Liver (tissue), 8 donors: ENCODE measurements at regions not wholly inside any gene's neighbourhood (a gene's known extent, or its start where the extent isn't known, plus 50 kb on each side); places are given as distances from the start of the nearest gene placed in this dataset.

Experiments
- DNase-seq: peaks from one replicate; pipeline ENCODE4 v3.0.0-alpha.2; 2017; ENCODE audit warnings: low spot score
- H3K27ac ChIP-seq, 2 donors: one replicate each; pipeline ENCODE4 v1.7.0; 2013; ENCODE audit warnings: inconsistent platforms in 2 of 2, low read length in 2 of 2, control low read depth in 1 of 2, low read depth in 1 of 2, mild to moderate bottlenecking in 1 of 2
- H3K27me3 ChIP-seq, 4 donors: one replicate each; pipeline versions ENCODE4 v1.6.1 to v1.7.0; 2013; ENCODE audit warnings: low read length in 3 of 4, inconsistent platforms in 1 of 4, mild to moderate bottlenecking in 1 of 4, moderate library complexity in 1 of 4; ENCODE audit not compliant: control insufficient read depth in 4 of 4, insufficient read depth in 4 of 4
- H3K36me3 ChIP-seq, 4 donors: one replicate each; pipeline versions ENCODE4 v1.6.1 to v1.7.0; 2013; ENCODE audit warnings: low read length in 3 of 4, mild to moderate bottlenecking in 3 of 4, low read depth in 1 of 4, moderate library complexity in 1 of 4; ENCODE audit not compliant: control insufficient read depth in 4 of 4, insufficient read depth in 3 of 4
- H3K4me1 ChIP-seq, 4 donors: one replicate each; pipeline versions ENCODE4 v1.6.1 to v1.7.0; 2013; ENCODE audit warnings: low read length in 3 of 4, mild to moderate bottlenecking in 3 of 4, moderate library complexity in 1 of 4; ENCODE audit not compliant: control insufficient read depth in 4 of 4, insufficient read depth in 4 of 4
- H3K4me3 ChIP-seq, 3 donors: one replicate each; pipeline versions ENCODE4 v1.6.1 to v1.7.0; 2013; ENCODE audit warnings: low read length in 3 of 3, control low read depth in 1 of 3, low read depth in 1 of 3, mild to moderate bottlenecking in 1 of 3
- H3K9ac ChIP-seq, 2 donors: one replicate each; pipeline ENCODE4 v1.7.0; 2013; ENCODE audit warnings: low read length in 2 of 2, mild to moderate bottlenecking in 2 of 2, moderate library complexity in 2 of 2, control low read depth in 1 of 2, low read depth in 1 of 2
- H3K9me3 ChIP-seq, 4 donors: one replicate each; pipeline versions ENCODE4 v1.6.1 to v1.7.0; 2013; ENCODE audit warnings: low read length in 3 of 4; ENCODE audit not compliant: control insufficient read depth in 4 of 4
- ATF3 ChIP-seq: IDR thresholded peaks from 2 replicates; pipeline ENCODE4 v1.6.1; 2016; ENCODE audit warnings: antibody characterized with exemption
- CTCF ChIP-seq: fragments of 150-350 bp; IDR thresholded peaks from 2 replicates; pipeline ENCODE4 v1.5.1; 2017; ENCODE audit warnings: improper control_type of control experiment, low read depth, low read length; ENCODE audit not compliant: missing input control
- EGR1 ChIP-seq, 2 donors: IDR thresholded peaks; 2 replicates each; pipeline ENCODE4 v1.6.1; 2016 to 2018; ENCODE audit warnings: antibody characterized with exemption in 2 of 2, low read depth in 2 of 2
- FOXA1 ChIP-seq: IDR thresholded peaks from 2 replicates; pipeline ENCODE4 v1.6.1; 2016; ENCODE audit warnings: antibody characterized with exemption
- FOXA2 ChIP-seq: IDR thresholded peaks from 2 replicates; pipeline ENCODE4 v1.6.1; 2016; ENCODE audit warnings: antibody characterized with exemption
- GABPA ChIP-seq, 2 donors: IDR thresholded peaks in 1 of 2; conservative IDR thresholded peaks in 1 of 2; 2 replicates each; pipeline ENCODE4 v1.6.1; 2016; ENCODE audit warnings: antibody characterized with exemption in 2 of 2, mild to moderate bottlenecking in 1 of 2, moderate library complexity in 1 of 2
- HNF4A ChIP-seq, 2 donors: conservative IDR thresholded peaks; 2 replicates each; pipeline ENCODE4 v1.6.1; 2016; ENCODE audit warnings: antibody characterized with exemption in 2 of 2, mild to moderate bottlenecking in 2 of 2
- HNF4G ChIP-seq: IDR thresholded peaks from 2 replicates; pipeline ENCODE4 v1.6.1; 2016; ENCODE audit warnings: antibody characterized with exemption
- JUND ChIP-seq, 2 donors: IDR thresholded peaks; 2 replicates each; pipeline ENCODE4 v1.6.1; 2016; ENCODE audit warnings: antibody characterized with exemption in 2 of 2
- MAX ChIP-seq: IDR thresholded peaks from 2 replicates; pipeline ENCODE4 v1.6.1; 2016; ENCODE audit warnings: antibody characterized with exemption
- NR2F2 ChIP-seq: IDR thresholded peaks from 2 replicates; pipeline ENCODE4 v1.6.1; 2016; ENCODE audit warnings: antibody characterized with exemption
- RAD21 ChIP-seq, 2 donors: IDR thresholded peaks; 2 replicates each; pipeline ENCODE4 v1.6.1; 2016; ENCODE audit warnings: antibody characterized with exemption in 2 of 2, mild to moderate bottlenecking in 2 of 2
- REST ChIP-seq: IDR thresholded peaks from 2 replicates; pipeline ENCODE4 v1.6.1; 2016; ENCODE audit warnings: antibody characterized with exemption, mild to moderate bottlenecking
- RXRA ChIP-seq, 2 donors: IDR thresholded peaks; 2 replicates each; pipeline ENCODE4 v1.6.1; 2017 to 2018; ENCODE audit warnings: antibody characterized with exemption in 2 of 2, mild to moderate bottlenecking in 1 of 2
- SP1 ChIP-seq: IDR thresholded peaks from 2 replicates; pipeline ENCODE4 v1.6.1; 2018; ENCODE audit warnings: antibody characterized with exemption, mild to moderate bottlenecking
- TAF1 ChIP-seq: conservative IDR thresholded peaks from 2 replicates; pipeline ENCODE4 v1.6.1; 2016; ENCODE audit warnings: antibody characterized with exemption, mild to moderate bottlenecking
- YY1 ChIP-seq: IDR thresholded peaks from 2 replicates; pipeline ENCODE4 v1.6.1; 2016; ENCODE audit warnings: antibody characterized with exemption, mild to moderate bottlenecking
- ZBTB33 ChIP-seq: IDR thresholded peaks from 2 replicates; pipeline ENCODE4 v1.6.1; 2016; ENCODE audit warnings: antibody characterized with exemption
- WGBS: extraction: QIAGEN DNeasy Blood & Tissue Kit; methylation state at CpG from one replicate; pipeline ENCODE4 v1.1.7; 2013; 5-methylcytosine and 5-hydroxymethylcytosine counted together
- donor health status: healthy.
- donor health status: healthy.
- donor health status: healthy.
- donor health status: healthy.
- donor health status: healthy.

GRCh38 chr3:65284961-65285360 is 597.2 kb upstream of the ADAMTS9 start (continued):
- TF ChIP-seq REST: no peak

- H3K9me3 ChIP-seq: peaks cover 0 to 2% (median 0%) of the 10 kb centered on the region in 4 donors
- no peak for TF ChIP-seq SP1
- no peak for TF ChIP-seq CTCF
- TF ChIP-seq HNF4A (conservative IDR thresholded peaks at IDR 0.05): no peak
- no peak for TF ChIP-seq GABPA (IDR thresholded peaks at IDR 0.05 in 1 of 2, conservative IDR thresholded peaks at IDR 0.05 in 1 of 2)
- no peak for TF ChIP-seq ATF3
- TF ChIP-seq FOXA2: no peak
- TF ChIP-seq YY1: no peak
- TF ChIP-seq EGR1 (IDR thresholded peaks at IDR 0.05; ENCODE audit: low read depth in 2 of 2): no peak
- no peak for TF ChIP-seq JUND (IDR thresholded peaks at IDR 0.05)
- no peak for TF ChIP-seq HNF4G
- no peak for TF ChIP-seq FOXA1
- no peak for TF ChIP-seq RAD21 (IDR thresholded peaks at IDR 0.05)
- TF ChIP-seq REST: no peak
- no peak for TF ChIP-seq ZBTB33
- no peak for TF ChIP-seq NR2F2
- TF ChIP-seq MAX: no peak
- no peak for TF ChIP-seq TAF1
- TF ChIP-seq RXRA (IDR thresholded peaks at IDR 0.05): no peak
- no peaks in the 10 kb centered on the region for H3K4me1 ChIP-seq
- no peak overlapping the region for H3K9ac ChIP-seq
- no peak for DNase-seq
- H3K4me3 ChIP-seq: no peak overlapping the region
- H3K27ac ChIP-seq: no peak overlapping the region
- 84% methylated on average over 6 of the region's 6 CpGs for WGBS
- H3K36me3 ChIP-seq: no peaks in the 10 kb centered on the region
- H3K27me3 ChIP-seq: no peaks in the 10 kb centered on the region
These were observed 596.7 kb upstream of the ADAMTS9 start for GRCh38 chr3:65284546-65284945.
